ENCODE measurements at regions not wholly inside any gene's neighbourhood (a gene's known extent, or its start where the extent isn't known, plus 50 kb on each side); places are given as distances from the start of the nearest gene placed in this dataset.

DNA sequence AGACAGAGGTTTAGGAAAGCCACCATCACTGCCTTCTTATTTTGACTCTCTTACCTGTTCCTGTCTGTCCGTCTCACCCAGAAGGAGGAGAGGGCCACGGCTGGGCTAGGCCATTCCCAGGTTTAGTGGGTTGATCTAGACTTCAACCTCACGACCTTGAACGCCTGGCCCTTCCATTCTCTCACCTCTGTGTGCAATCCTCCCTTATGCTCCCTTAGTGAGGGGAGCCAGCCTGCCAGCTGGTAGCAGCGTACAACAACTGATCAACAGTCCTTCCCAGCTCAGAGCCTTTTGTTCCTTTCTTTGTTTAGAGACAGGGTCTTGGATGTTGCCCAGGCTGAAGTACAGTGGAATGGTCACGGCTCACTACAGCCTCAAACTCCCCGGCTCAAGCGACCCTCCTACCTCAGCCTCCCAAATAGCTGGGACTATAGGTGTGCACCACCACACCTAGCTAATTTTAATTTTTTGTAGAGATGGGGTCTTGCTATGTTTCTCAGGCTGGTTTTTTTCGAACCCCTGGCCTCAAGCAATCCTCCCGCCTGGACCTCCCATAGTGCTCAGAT is 123.9 kb downstream of the ZNF664 start:
- TF ChIP-seq CTCF (conservative IDR thresholded peaks at IDR 0.05 in 1 of 2, IDR thresholded peaks at IDR 0.05 in 1 of 2; ENCODE audit: extremely low read depth in 1 of 2, insufficient read depth in 1 of 2, low read depth in 1 of 2, low read length in 2 of 2) (no peak), EZH2 (IDR thresholded peaks at IDR 0.05; ENCODE audit: borderline replicate concordance, low read length) (no peak)

All from mammary epithelial cell (primary cell).